Upper lobe of left lung (tissue), 6 donors: ENCODE measurements at regions not wholly inside any gene's neighbourhood (a gene's known extent, or its start where the extent isn't known, plus 50 kb on each side); places are given as distances from the start of the nearest gene placed in this dataset.
"Not testable (repeated sequence)": the region's sequence is repeated elsewhere in the genome, so short reads cannot be mapped to it uniquely, and the experiment has no call there.

Experiments used
- ATAC-seq, 2 donors: fragments of 200-7000 bp; cut with Tn5 transposase; one replicate each; pipeline ENCODE4 v1.9.1; 2022; ENCODE audit warnings: mild to moderate bottlenecking in 2 of 2, moderate library complexity in 2 of 2; ENCODE audit not compliant: low FRiP score in 2 of 2
- DNase-seq, 2 donors: peaks; one replicate each; pipeline ENCODE4 v3.0.0-alpha.2; 2019 to 2020
- H3K27ac ChIP-seq, 4 donors: fragments of 200-600 bp; sonication (generic); one replicate each; pipeline ENCODE4 v1.5.1; 2016 to 2019
- H3K27me3 ChIP-seq, 4 donors: fragments of 200-600 bp; sonication (generic); one replicate each; pipeline ENCODE4 v1.5.1; 2017 to 2019
- H3K36me3 ChIP-seq, 4 donors: fragments of 200-600 bp; sonication (generic); one replicate each; pipeline ENCODE4 v1.5.1; 2016 to 2019
- H3K4me1 ChIP-seq, 4 donors: fragments of 200-600 bp; sonication (generic); one replicate each; pipeline ENCODE4 v1.5.1; 2018 to 2019
- H3K4me3 ChIP-seq, 4 donors: fragments of 200-600 bp; sonication (generic); one replicate each; pipeline ENCODE4 v1.5.1; 2017 to 2019; ENCODE audit warnings: mild to moderate bottlenecking in 2 of 4, moderate library complexity in 1 of 4
- H3K9me3 ChIP-seq, 4 donors: fragments of 200-600 bp; sonication (generic); one replicate each; pipeline ENCODE4 v1.5.1; 2018 to 2019
- EP300 ChIP-seq, 4 donors: sonication (generic); formaldehyde crosslinking; IDR thresholded peaks; one replicate each; pipeline ENCODE4 v1.5.1; 2017; ENCODE audit warnings: antibody characterized with exemption in 4 of 4, control low read depth in 2 of 4
- POLR2A ChIP-seq, 4 donors: fragments of 450-650 bp; IDR thresholded peaks; one replicate each; pipeline ENCODE4 v1.5.1; 2016 to 2017; ENCODE audit warnings: antibody characterized with exemption in 4 of 4, mild to moderate bottlenecking in 2 of 4
- POLR2AphosphoS5 ChIP-seq, 2 donors: sonication (generic); formaldehyde crosslinking; IDR thresholded peaks; one replicate each; pipeline ENCODE4 v1.5.1; 2017; ENCODE audit warnings: antibody characterized with exemption in 2 of 2
- WGBS, 2 donors: methylation state at CpG; one replicate each; pipeline ENCODE4 v1.1.5; 2017 to 2018; 5-methylcytosine and 5-hydroxymethylcytosine counted together
- TF ChIP-seq, protein P1 (sequence below), 6 experiments: fragments of 450-650 bp in 4 of 6; fragments of 200-600 bp in 2 of 6; sonication (generic) in 2 of 6; IDR thresholded peaks; one replicate each; pipeline ENCODE4 v1.5.1; 2016 to 2019; ENCODE audit warnings: antibody characterized with exemption in 6 of 6
- donor health status: DM: no; HTN: no; CAD: no; lungs with moderate emphysema.
- donor health status: DM: no; HTN: yes; CAD: no; lungs with severe emphysema.

DNA sequence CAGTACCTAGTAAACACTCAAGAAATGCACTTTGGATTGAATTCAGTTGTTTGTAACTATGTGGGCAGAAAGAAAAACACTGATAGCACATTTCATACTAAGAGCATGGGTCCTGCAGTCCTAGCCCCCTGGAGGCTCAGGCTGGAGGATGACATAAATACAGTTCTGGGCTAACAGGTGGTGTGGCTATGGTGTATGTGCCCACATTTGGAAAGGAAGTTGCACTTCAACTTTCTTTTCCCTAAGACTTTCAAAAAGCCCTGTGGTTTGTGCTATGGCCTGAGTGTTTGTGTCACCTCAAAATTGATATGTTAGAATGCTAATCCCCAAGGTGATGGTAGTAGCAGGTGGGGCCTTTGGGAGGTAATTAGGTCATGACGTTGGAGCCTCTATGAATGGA is 218.2 kb downstream of the CDCA7 start:
- H3K4me3 ChIP-seq, result no peak overlapping the region
- H3K9me3 ChIP-seq, result no peaks in the 10 kb centered on the region
- DNase-seq (no peak), ATAC-seq (no peak)
- H3K36me3 ChIP-seq, result no peaks in the 10 kb centered on the region
- H3K27ac ChIP-seq, result no peak overlapping the region
- H3K27me3 ChIP-seq, result no peaks in the 10 kb centered on the region
- TF ChIP-seq EP300 (IDR thresholded peaks at IDR 0.05), result no peak
- TF ChIP-seq POLR2AphosphoS5 (IDR thresholded peaks at IDR 0.05), result no peak
- TF ChIP-seq, protein P1, sequence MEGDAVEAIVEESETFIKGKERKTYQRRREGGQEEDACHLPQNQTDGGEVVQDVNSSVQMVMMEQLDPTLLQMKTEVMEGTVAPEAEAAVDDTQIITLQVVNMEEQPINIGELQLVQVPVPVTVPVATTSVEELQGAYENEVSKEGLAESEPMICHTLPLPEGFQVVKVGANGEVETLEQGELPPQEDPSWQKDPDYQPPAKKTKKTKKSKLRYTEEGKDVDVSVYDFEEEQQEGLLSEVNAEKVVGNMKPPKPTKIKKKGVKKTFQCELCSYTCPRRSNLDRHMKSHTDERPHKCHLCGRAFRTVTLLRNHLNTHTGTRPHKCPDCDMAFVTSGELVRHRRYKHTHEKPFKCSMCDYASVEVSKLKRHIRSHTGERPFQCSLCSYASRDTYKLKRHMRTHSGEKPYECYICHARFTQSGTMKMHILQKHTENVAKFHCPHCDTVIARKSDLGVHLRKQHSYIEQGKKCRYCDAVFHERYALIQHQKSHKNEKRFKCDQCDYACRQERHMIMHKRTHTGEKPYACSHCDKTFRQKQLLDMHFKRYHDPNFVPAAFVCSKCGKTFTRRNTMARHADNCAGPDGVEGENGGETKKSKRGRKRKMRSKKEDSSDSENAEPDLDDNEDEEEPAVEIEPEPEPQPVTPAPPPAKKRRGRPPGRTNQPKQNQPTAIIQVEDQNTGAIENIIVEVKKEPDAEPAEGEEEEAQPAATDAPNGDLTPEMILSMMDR (IDR thresholded peaks at IDR 0.05), result no peak
- peaks cover 0 to 14% (median 11%) of the 10 kb centered on the region in 4 donors for H3K4me1 ChIP-seq
- WGBS, 2 donors, result 70 to 91% methylated on average over 1 of the region's 1 CpG

DNA sequence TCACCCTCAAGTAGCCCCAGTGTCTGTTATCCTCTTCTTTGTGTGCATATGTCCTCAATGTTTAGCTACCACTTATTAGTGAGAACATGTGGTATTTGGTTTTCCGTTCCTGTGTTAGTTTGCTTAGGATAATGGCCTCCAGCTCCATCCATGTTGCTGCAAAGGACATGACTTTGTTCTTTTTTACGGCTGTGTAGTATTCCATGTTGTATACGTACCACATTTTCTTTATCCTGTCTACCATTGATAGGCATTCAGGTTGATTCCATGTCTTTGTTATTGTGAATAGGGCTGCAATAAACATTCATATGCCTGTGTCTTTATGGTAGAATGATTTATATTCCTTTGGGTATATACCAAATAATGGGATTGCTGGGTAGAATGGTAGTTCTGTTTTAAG is 219.1 kb downstream of the CDCA7 start:
- not testable (repeated sequence) for H3K9me3 ChIP-seq, H3K27me3 ChIP-seq, H3K4me3 ChIP-seq, H3K27ac ChIP-seq, DNase-seq, ATAC-seq, H3K36me3 ChIP-seq
- WGBS, 2 donors, result 98 to 100% methylated on average over 3 of the region's 3 CpGs
- H3K4me1 ChIP-seq, result peaks cover 0 to 14% (median 11%) of the 10 kb centered on the region in 4 donors

DNA sequence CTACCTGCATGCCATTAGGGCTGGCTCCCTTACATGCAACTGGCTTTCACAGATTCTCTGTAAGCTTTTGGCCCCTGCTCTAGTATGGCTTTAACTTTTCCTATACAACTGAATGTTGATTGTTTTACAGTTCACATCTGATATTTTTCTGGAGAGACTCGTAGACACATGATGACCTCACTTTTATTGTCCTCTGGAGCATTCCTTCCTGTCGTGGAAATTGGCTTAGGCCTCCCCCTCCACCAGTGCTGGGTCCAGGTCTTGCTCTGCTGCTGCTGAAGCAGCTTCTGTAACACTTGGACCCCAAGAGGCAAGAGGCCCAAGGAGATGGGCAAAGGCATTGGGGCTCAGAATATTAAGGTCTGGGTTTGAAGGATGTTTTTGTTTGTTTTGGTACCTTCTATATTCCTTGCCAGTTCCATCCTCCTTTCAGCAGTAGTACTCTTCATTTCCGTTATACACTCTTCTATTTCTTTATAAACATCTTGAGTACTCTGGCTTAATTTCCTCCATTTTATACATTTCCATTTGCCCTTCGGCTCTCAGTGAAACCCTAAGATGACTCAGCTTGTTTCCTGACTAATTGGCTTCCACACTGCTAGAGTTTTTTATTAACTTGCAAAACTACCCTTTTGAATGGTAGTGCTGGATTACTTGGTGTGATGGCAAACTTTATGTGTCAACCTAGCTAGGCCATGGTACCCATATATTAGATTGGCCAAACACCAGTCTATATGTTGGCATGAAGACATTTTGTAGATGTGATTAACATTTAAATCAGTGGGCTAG is 219.8 kb downstream of the CDCA7 start:
- no peaks in the 10 kb centered on the region for H3K9me3 ChIP-seq

DNA sequence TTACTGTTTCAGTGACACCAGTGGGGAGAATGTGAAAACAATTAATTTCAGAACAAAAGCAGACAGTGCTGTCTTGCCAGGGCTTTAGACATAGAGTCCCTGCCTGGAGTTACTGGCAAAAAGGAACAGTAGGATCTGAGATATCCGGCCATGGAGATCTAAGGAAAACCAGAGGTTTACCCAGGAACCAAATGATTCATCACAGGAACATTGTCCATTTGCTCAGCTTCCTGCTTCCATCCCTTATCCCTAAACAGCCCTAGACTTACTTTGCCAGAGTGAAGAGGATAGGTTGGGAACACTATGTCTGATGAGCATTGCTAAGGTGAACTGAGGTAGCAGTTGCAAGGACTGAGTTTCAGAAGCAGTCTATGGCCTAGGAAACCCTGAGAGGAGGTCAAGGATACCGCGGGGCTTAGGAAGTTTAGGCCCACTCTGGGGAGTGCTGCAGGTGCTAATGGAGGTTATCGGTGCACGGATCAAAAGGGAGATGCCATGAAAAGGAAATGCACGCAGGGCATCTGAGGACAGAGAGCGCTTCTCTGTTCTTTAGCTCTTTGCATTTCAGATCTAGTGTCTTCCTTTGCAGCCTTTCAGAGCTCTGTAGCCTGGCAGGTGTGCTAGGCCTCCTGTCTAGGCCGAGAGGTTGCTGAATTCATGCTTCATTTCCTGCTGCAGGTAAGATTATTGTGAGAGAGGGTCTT is 223.9 kb downstream of the CDCA7 start:
- Histone ChIP-seq H3K36me3 (no peaks in the 10 kb centered on the region), H3K9me3 (no peaks in the 10 kb centered on the region), H3K4me3 (no peak overlapping the region), H3K4me1 (no peaks in the 10 kb centered on the region), H3K27ac (no peak overlapping the region), H3K27me3 (no peaks in the 10 kb centered on the region)
- ATAC-seq, result no peak
- TF ChIP-seq, protein P1 (IDR thresholded peaks at IDR 0.05), result no peak
- no peak for TF ChIP-seq EP300 (IDR thresholded peaks at IDR 0.05)
- no peak for TF ChIP-seq POLR2AphosphoS5 (IDR thresholded peaks at IDR 0.05)
- TF ChIP-seq POLR2A (IDR thresholded peaks at IDR 0.05), result no peak
- WGBS, 2 donors, result 83 to 94% methylated on average over 8 of the region's 8 CpGs
- DNase-seq, result no peak

More for the DNA sequence above, 219.8 kb downstream of the CDCA7 start:
- TF ChIP-seq POLR2AphosphoS5 (IDR thresholded peaks at IDR 0.05), result no peak
- H3K36me3 ChIP-seq, result no peaks in the 10 kb centered on the region
- H3K27me3 ChIP-seq, result no peaks in the 10 kb centered on the region
- no peak overlapping the region for H3K4me3 ChIP-seq
- ATAC-seq (no peak), DNase-seq (no peak)
- no peak overlapping the region for H3K27ac ChIP-seq
- H3K4me1 ChIP-seq, result peaks cover 0 to 14% (median 11%) of the 10 kb centered on the region in 4 donors
- WGBS, 2 donors, result 80% methylated on average over 4 of the region's 4 CpGs

DNA sequence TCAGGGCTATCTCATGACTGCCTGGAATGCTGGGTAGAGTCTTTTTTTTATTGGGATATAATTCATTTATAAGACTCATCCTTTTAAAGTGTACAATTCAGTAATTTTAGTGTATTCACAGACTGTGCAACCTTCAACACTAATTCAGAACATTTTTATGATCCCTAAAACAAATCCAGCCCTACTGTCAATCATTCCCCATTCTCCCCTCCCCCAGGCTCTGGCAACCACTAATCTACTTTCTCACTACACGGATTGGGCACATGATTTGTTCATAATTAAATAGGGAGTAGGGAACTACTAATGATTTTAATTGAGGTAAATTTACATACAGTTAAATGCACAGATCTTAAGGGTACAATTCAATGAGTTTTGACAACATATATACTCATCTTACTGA is 225.7 kb downstream of the CDCA7 start:
- no peak for DNase-seq
- H3K9me3 ChIP-seq, result no peaks in the 10 kb centered on the region
- H3K4me1 ChIP-seq, result no peaks in the 10 kb centered on the region
- H3K27me3 ChIP-seq, result no peaks in the 10 kb centered on the region
- H3K27ac ChIP-seq, result no peak overlapping the region
- ATAC-seq, result no peak
- no peak overlapping the region for H3K4me3 ChIP-seq
- WGBS, 2 donors, result 72 to 77% methylated on average over 1 of the region's 1 CpG
- no peaks in the 10 kb centered on the region for H3K36me3 ChIP-seq
- TF ChIP-seq EP300 (IDR thresholded peaks at IDR 0.05) (no peak), POLR2AphosphoS5 (IDR thresholded peaks at IDR 0.05) (no peak), POLR2A (IDR thresholded peaks at IDR 0.05) (no peak)
- TF ChIP-seq, protein P1 (IDR thresholded peaks at IDR 0.05), result no peak
